ENCODE measurements at regions not wholly inside any gene's neighbourhood (a gene's known extent, or its start where the extent isn't known, plus 50 kb on each side); places are given as distances from the start of the nearest gene placed in this dataset.

GRCh38 chr13:34591900-34592529, 350.1 kb upstream of the NBEA start:
- TF ChIP-seq, protein P1, sequence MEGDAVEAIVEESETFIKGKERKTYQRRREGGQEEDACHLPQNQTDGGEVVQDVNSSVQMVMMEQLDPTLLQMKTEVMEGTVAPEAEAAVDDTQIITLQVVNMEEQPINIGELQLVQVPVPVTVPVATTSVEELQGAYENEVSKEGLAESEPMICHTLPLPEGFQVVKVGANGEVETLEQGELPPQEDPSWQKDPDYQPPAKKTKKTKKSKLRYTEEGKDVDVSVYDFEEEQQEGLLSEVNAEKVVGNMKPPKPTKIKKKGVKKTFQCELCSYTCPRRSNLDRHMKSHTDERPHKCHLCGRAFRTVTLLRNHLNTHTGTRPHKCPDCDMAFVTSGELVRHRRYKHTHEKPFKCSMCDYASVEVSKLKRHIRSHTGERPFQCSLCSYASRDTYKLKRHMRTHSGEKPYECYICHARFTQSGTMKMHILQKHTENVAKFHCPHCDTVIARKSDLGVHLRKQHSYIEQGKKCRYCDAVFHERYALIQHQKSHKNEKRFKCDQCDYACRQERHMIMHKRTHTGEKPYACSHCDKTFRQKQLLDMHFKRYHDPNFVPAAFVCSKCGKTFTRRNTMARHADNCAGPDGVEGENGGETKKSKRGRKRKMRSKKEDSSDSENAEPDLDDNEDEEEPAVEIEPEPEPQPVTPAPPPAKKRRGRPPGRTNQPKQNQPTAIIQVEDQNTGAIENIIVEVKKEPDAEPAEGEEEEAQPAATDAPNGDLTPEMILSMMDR (IDR thresholded peaks at IDR 0.05) = no peak
- TF ChIP-seq POLR2A (IDR thresholded peaks at IDR 0.05) = no peak

Data from thyroid gland (tissue), 4 donors.